ENCODE measurements at regions not wholly inside any gene's neighbourhood (a gene's known extent, or its start where the extent isn't known, plus 50 kb on each side); places are given as distances from the start of the nearest gene placed in this dataset.

DNA sequence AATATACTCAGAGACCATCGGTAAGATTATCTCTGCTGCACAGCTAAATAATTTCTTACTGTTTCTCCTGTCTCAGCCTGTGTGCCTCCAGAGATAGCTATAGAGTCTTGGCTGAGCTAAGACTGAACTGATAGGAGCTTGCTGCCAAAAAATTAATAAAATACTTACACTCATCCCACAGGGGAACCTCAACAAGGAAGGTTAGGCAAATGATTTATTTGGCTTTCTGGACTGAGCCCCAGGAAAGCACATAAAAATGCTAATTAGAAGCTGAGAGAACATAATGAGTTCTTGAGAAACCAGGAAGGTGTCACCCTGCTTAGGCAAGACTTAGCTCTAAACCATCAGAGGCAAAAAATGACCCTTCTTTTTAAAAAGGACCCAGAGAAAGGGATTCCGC is 534.5 kb downstream of the TNS3 start:
- TF ChIP-seq, protein P1, sequence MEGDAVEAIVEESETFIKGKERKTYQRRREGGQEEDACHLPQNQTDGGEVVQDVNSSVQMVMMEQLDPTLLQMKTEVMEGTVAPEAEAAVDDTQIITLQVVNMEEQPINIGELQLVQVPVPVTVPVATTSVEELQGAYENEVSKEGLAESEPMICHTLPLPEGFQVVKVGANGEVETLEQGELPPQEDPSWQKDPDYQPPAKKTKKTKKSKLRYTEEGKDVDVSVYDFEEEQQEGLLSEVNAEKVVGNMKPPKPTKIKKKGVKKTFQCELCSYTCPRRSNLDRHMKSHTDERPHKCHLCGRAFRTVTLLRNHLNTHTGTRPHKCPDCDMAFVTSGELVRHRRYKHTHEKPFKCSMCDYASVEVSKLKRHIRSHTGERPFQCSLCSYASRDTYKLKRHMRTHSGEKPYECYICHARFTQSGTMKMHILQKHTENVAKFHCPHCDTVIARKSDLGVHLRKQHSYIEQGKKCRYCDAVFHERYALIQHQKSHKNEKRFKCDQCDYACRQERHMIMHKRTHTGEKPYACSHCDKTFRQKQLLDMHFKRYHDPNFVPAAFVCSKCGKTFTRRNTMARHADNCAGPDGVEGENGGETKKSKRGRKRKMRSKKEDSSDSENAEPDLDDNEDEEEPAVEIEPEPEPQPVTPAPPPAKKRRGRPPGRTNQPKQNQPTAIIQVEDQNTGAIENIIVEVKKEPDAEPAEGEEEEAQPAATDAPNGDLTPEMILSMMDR (IDR thresholded peaks at IDR 0.05 in 2 of 3, conservative IDR thresholded peaks at IDR 0.05 in 1 of 3; ENCODE audit: borderline replicate concordance in 1 of 3, insufficient read depth in 1 of 3, low read depth in 2 of 3, low read length in 2 of 3), result no peak
- TF ChIP-seq RAD21 (IDR thresholded peaks at IDR 0.05; ENCODE audit: low read depth) (no peak), EZH2phosphoT487 (IDR thresholded peaks at IDR 0.05; ENCODE audit: borderline replicate concordance) (no peak), POLR2A (IDR thresholded peaks at IDR 0.05; ENCODE audit: borderline replicate concordance, extremely low read depth, insufficient read depth, insufficient read length) (no peak), ZNF274 (IDR thresholded peaks at IDR 0.05; ENCODE audit: low read depth, low read length) (no peak), SRF (IDR thresholded peaks at IDR 0.05; ENCODE audit: low read depth) (no peak), FOSL1 (IDR thresholded peaks at IDR 0.05; ENCODE audit: low read depth) (no peak), JUND (IDR thresholded peaks at IDR 0.05) (no peak)
